MM.1S (cell line): ENCODE measurements at regions not wholly inside any gene's neighbourhood (a gene's known extent, or its start where the extent isn't known, plus 50 kb on each side); places are given as distances from the start of the nearest gene placed in this dataset.

Source experiments
- DNase-seq: peaks from one replicate; pipeline ENCODE4 v3.0.0-alpha.2; 2015
- H2AFZ ChIP-seq: fragments of 300-600 bp; sonication (generic); 2 replicates; pipeline ENCODE4 v1.6.0; 2016; ENCODE audit warnings: antibody characterized with exemption, low read length
- H3F3A ChIP-seq: fragments of 300-600 bp; sonication (generic); 2 replicates; pipeline ENCODE4 v1.6.1; 2016; ENCODE audit warnings: mild to moderate bottlenecking, antibody characterized with exemption, low read length, moderate library complexity, mixed read lengths; ENCODE audit not compliant: insufficient read depth
- H3K27ac ChIP-seq: fragments of 300-600 bp; sonication (generic); 2 replicates; pipeline ENCODE4 v1.5.1; 2016; ENCODE audit warnings: mild to moderate bottlenecking, low read length
- H3K27me3 ChIP-seq: fragments of 300-600 bp; sonication (generic); replicated peaks from 2 replicates; pipeline ENCODE4 v1.6.0; 2016; ENCODE audit warnings: low read length; ENCODE audit not compliant: insufficient read depth
- H3K36me3 ChIP-seq: fragments of 300-600 bp; sonication (generic); replicated peaks from 2 replicates; pipeline ENCODE4 v1.6.1; 2016; ENCODE audit warnings: mild to moderate bottlenecking, low read length, mixed read lengths; ENCODE audit not compliant: insufficient read depth
- H3K4me1 ChIP-seq: fragments of 300-600 bp; sonication (generic); 2 replicates; pipeline ENCODE4 v1.6.1; 2016; ENCODE audit warnings: low read length, mixed read lengths
- H3K4me2 ChIP-seq: fragments of 300-600 bp; sonication (generic); 2 replicates; pipeline ENCODE4 v1.6.0; 2016; ENCODE audit warnings: low read depth, low read length
- H3K4me3 ChIP-seq: fragments of 300-600 bp; sonication (generic); 2 replicates; pipeline ENCODE4 v1.5.1; 2016; ENCODE audit warnings: low read length, mixed read lengths
- H3K79me2 ChIP-seq: fragments of 300-600 bp; sonication (generic); 2 replicates; pipeline ENCODE4 v1.6.1; 2016; ENCODE audit warnings: mixed run types, low read length, mixed read lengths
- H3K9ac ChIP-seq: fragments of 300-600 bp; sonication (generic); 2 replicates; pipeline ENCODE4 v1.6.1; 2016; ENCODE audit warnings: low read length, mixed read lengths
- H3K9me2 ChIP-seq: fragments of 300-600 bp; sonication (generic); replicated peaks from 2 replicates; pipeline ENCODE4 v1.6.1; 2016; ENCODE audit warnings: mild to moderate bottlenecking, low read length, mixed read lengths; ENCODE audit not compliant: insufficient read depth
- H3K9me3 ChIP-seq: fragments of 300-600 bp; sonication (generic); replicated peaks from 2 replicates; pipeline ENCODE4 v1.6.1; 2016; ENCODE audit warnings: mild to moderate bottlenecking, low read length, mixed read lengths; ENCODE audit not compliant: insufficient read depth
- H4K20me1 ChIP-seq: fragments of 300-600 bp; sonication (generic); 2 replicates; pipeline ENCODE4 v1.6.1; 2016; ENCODE audit warnings: mild to moderate bottlenecking, low read length, moderate library complexity, mixed read lengths; ENCODE audit not compliant: insufficient read depth
- EZH2 ChIP-seq: fragments of 300-600 bp; sonication (generic); optimal IDR thresholded peaks from 2 replicates; pipeline ENCODE3; 2017; ENCODE audit warnings: low read depth, mild to moderate bottlenecking, antibody characterized with exemption, low read length, mixed read lengths
- EZH2phosphoT487 ChIP-seq: fragments of 300-600 bp; sonication (generic); IDR thresholded peaks from 2 replicates; pipeline ENCODE4 v1.6.1; 2018; ENCODE audit warnings: antibody characterized with exemption, low read length
- TF ChIP-seq, protein P1 (sequence below): fragments of 300-600 bp; sonication (generic); IDR thresholded peaks from 2 replicates; pipeline ENCODE4 v1.5.1; 2016; ENCODE audit warnings: antibody characterized with exemption, low read length, mixed read lengths

DNA sequence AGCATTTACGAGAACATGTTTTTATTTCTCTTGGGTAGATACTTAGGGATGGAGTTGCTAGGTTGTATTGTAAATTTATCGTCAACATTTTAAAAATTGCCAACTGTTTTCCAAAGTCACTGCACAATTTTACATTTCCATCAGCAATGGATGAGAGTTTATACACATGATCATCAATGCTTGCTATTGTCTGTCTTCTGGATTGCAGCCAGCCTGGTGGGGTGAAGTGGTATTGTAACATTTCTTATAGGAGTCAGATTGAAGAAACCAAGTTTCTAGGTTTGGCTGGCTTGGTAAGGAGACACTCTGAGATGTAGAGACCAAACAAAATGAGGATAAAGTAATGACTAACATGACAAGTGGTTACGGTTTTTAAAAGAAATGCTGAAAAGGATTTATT, 57.1 kb upstream of the HDDC2 start:
- Histone ChIP-seq H2AFZ (no peak overlapping the region), H3F3A (no peaks in the 10 kb centered on the region), H3K4me2 (no peak overlapping the region), H3K36me3 (no peaks in the 10 kb centered on the region), H3K27me3 (no peaks in the 10 kb centered on the region), H3K27ac (no peak overlapping the region), H3K9ac (no peak overlapping the region), H3K4me1 (no peaks in the 10 kb centered on the region), H3K9me2 (no peaks in the 10 kb centered on the region), H3K79me2 (no peaks in the 10 kb centered on the region), H4K20me1 (no peaks in the 10 kb centered on the region), H3K4me3 (no peak overlapping the region), H3K9me3 (no peaks in the 10 kb centered on the region)
- TF ChIP-seq, protein P1, sequence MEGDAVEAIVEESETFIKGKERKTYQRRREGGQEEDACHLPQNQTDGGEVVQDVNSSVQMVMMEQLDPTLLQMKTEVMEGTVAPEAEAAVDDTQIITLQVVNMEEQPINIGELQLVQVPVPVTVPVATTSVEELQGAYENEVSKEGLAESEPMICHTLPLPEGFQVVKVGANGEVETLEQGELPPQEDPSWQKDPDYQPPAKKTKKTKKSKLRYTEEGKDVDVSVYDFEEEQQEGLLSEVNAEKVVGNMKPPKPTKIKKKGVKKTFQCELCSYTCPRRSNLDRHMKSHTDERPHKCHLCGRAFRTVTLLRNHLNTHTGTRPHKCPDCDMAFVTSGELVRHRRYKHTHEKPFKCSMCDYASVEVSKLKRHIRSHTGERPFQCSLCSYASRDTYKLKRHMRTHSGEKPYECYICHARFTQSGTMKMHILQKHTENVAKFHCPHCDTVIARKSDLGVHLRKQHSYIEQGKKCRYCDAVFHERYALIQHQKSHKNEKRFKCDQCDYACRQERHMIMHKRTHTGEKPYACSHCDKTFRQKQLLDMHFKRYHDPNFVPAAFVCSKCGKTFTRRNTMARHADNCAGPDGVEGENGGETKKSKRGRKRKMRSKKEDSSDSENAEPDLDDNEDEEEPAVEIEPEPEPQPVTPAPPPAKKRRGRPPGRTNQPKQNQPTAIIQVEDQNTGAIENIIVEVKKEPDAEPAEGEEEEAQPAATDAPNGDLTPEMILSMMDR, result no peak
- TF ChIP-seq EZH2 (no peak), EZH2phosphoT487 (no peak)
- DNase-seq, result no peak

DNA sequence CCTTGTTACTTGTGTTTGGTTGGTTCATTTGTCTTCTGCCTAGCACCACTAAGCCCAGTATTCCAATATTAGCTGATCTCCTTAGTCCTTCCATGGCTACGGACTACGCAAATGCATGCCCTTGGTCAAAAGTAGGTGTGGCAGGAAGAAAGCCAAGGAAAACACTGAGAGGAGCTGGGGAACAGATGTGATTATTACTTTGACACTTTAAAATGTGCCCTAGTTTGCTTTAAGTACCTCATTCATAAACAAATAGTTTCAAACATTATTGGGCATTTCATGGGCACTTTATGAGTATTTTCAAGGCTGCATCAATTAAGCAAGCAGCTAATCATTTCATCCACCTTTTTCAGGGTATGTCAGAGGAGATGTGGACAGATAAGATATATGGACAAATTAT, 60.1 kb upstream of the HDDC2 start:
- H3K79me2 ChIP-seq, result no peaks in the 10 kb centered on the region
- H3K9me2 ChIP-seq, result no peaks in the 10 kb centered on the region
- no peak overlapping the region for H2AFZ ChIP-seq
- no peaks in the 10 kb centered on the region for H3K36me3 ChIP-seq
- no peak for DNase-seq
- TF ChIP-seq, protein P1, result no peak
- TF ChIP-seq EZH2 (no peak), EZH2phosphoT487 (no peak)
- no peak overlapping the region for H3K27ac ChIP-seq
- H3K4me3 ChIP-seq, result no peak overlapping the region
- no peak overlapping the region for H3K4me2 ChIP-seq
- H3K27me3 ChIP-seq, result no peaks in the 10 kb centered on the region
- H3F3A ChIP-seq, result no peaks in the 10 kb centered on the region
- H3K4me1 ChIP-seq, result no peaks in the 10 kb centered on the region
- H3K9me3 ChIP-seq, result no peaks in the 10 kb centered on the region
- H3K9ac ChIP-seq, result no peak overlapping the region
- H4K20me1 ChIP-seq, result no peaks in the 10 kb centered on the region

DNA sequence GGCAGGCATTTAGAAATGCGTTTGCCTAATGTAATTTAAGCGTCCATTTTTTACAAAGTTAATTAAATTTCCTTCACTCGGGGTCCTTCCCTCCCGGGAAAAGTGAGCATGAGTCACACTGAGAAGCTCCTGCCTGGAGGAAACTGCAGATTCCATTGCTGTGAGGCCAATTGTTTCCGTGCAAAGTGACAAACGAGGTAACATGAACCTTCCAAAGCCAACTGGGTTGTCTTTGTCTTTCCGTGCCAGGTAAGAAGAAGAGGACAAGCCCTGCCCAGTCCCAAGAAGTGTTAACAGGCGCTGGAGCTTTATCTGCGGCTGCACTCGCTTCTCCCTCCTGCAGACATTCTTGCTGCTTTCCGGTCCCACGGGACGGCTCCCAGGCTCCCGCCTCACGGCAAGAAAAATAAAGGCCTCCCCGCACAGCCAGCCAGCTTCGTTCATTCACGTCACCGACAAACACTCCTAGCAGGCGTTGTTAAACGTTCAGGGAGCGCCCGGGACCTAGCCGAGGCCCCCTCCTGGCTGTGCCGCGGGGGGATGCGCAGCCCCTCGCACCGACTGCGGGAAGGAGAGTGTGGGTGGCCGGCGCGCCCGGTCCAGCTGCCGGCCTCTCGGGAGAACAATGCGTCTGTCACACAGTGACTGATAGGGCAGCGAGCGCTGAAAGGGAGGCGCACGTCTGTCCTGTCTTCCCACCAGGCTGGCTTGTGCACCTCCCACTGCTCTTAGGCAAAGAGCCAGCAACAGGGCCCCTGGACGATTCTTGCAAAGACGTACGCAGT, 61.5 kb upstream of the HDDC2 start:
- Histone ChIP-seq H3K27me3 (no peaks in the 10 kb centered on the region), H3K9ac (no peak overlapping the region), H3F3A (no peaks in the 10 kb centered on the region), H3K36me3 (no peaks in the 10 kb centered on the region), H2AFZ (no peak overlapping the region), H3K4me2 (no peak overlapping the region), H4K20me1 (no peaks in the 10 kb centered on the region), H3K9me3 (no peaks in the 10 kb centered on the region), H3K4me1 (no peaks in the 10 kb centered on the region), H3K4me3 (no peak overlapping the region), H3K79me2 (no peaks in the 10 kb centered on the region), H3K27ac (no peak overlapping the region), H3K9me2 (no peaks in the 10 kb centered on the region)
- no peak for DNase-seq
- TF ChIP-seq EZH2phosphoT487 (no peak), EZH2 (no peak)
- TF ChIP-seq, protein P1, result no peak
